Stimulated activated memory B cell treated with anti-CD40 and anti-IgM and Interleukin-4, amounts not matched to agents 10 μg/mL and 1 μg/mL and 100 μg/mL, for 72 hours (primary cell): ENCODE measurements at regions not wholly inside any gene's neighbourhood (a gene's known extent, or its start where the extent isn't known, plus 50 kb on each side); places are given as distances from the start of the nearest gene placed in this dataset.
"Not testable (repeated sequence)": the region's sequence is repeated elsewhere in the genome, so short reads cannot be mapped to it uniquely, and the experiment has no call there.

Source experiments
- ATAC-seq: fragments of 150-1000 bp; cut with Tn5 transposase; 2 replicates; pipeline ENCODE4 v1.10.0; 2021
- H3K27ac Mint-ChIP-seq: one replicate; pipeline ENCODE4 v1.8.0; 2022; ENCODE audit warnings: mild to moderate bottlenecking, mixed read lengths
- H3K27me3 Mint-ChIP-seq: one replicate; pipeline ENCODE4 v1.8.0; 2022; ENCODE audit warnings: mixed read lengths
- H3K36me3 Mint-ChIP-seq: one replicate; pipeline ENCODE4 v1.8.0; 2022; ENCODE audit warnings: mixed read lengths
- H3K4me1 Mint-ChIP-seq: one replicate; pipeline ENCODE4 v1.8.0; 2022; ENCODE audit warnings: mixed read lengths
- H3K4me3 Mint-ChIP-seq: one replicate; pipeline ENCODE4 v1.8.0; 2022; ENCODE audit warnings: mild to moderate bottlenecking, moderate library complexity, mixed read lengths
- H3K9me3 Mint-ChIP-seq: one replicate; pipeline ENCODE4 v1.8.0; 2022; ENCODE audit warnings: mixed read lengths

- Mint-ChIP-seq H3K4me1 (no peaks in the 10 kb centered on the region), H3K27ac (no peak overlapping the region), H3K9me3 (peaks cover 6% of the 10 kb centered on the region), H3K4me3 (no peak overlapping the region), H3K36me3 (no peaks in the 10 kb centered on the region), H3K27me3 (no peaks in the 10 kb centered on the region)
- ATAC-seq, result no peak
Observed at GRCh38 chr6:95741045-95741444, 163.7 kb downstream of the MANEA start.

- ATAC-seq, result no peak
- no peaks in the 10 kb centered on the region for H3K36me3 Mint-ChIP-seq
- no peaks in the 10 kb centered on the region for H3K4me1 Mint-ChIP-seq
- no peak overlapping the region for H3K27ac Mint-ChIP-seq
- peaks cover 6% of the 10 kb centered on the region for H3K9me3 Mint-ChIP-seq
- no peaks in the 10 kb centered on the region for H3K27me3 Mint-ChIP-seq
- no peak overlapping the region for H3K4me3 Mint-ChIP-seq
Observed at GRCh38 chr6:95742767-95743289, 165.5 kb downstream of the MANEA start.

GRCh38 chr6:95743591-95743990 lies 166.3 kb downstream of the MANEA start:
- Mint-ChIP-seq H3K4me3 (no peak overlapping the region), H3K4me1 (no peaks in the 10 kb centered on the region), H3K9me3 (peaks cover 6% of the 10 kb centered on the region), H3K27me3 (no peaks in the 10 kb centered on the region), H3K36me3 (no peaks in the 10 kb centered on the region), H3K27ac (no peak overlapping the region)
- no peak for ATAC-seq

- H3K9me3 Mint-ChIP-seq, H3K27me3 Mint-ChIP-seq, H3K27ac Mint-ChIP-seq, H3K4me3 Mint-ChIP-seq, H3K4me1 Mint-ChIP-seq, H3K36me3 Mint-ChIP-seq, ATAC-seq: not testable (repeated sequence)
Observed at GRCh38 chr6:95758236-95759069, 181.1 kb downstream of the MANEA start.

GRCh38 chr6:95767897-95768463 lies 190.6 kb downstream of the MANEA start:
- no peak overlapping the region for H3K27ac Mint-ChIP-seq
- no peaks in the 10 kb centered on the region for H3K36me3 Mint-ChIP-seq
- peak; percentile 39 for ATAC-seq
- no peaks in the 10 kb centered on the region for H3K9me3 Mint-ChIP-seq
- H3K4me3 Mint-ChIP-seq, result no peak overlapping the region
- H3K4me1 Mint-ChIP-seq, result no peaks in the 10 kb centered on the region
- H3K27me3 Mint-ChIP-seq, result no peaks in the 10 kb centered on the region

- Mint-ChIP-seq H3K4me1 (no peaks in the 10 kb centered on the region), H3K27me3 (no peaks in the 10 kb centered on the region), H3K27ac (no peak overlapping the region), H3K4me3 (no peak overlapping the region), H3K36me3 (no peaks in the 10 kb centered on the region), H3K9me3 (peaks cover 2% of the 10 kb centered on the region)
- ATAC-seq, result no peak
Observed at GRCh38 chr6:95768539-95768938, 191.2 kb downstream of the MANEA start.

- peaks cover 9% of the 10 kb centered on the region for H3K9me3 Mint-ChIP-seq
- H3K27ac Mint-ChIP-seq, result no peak overlapping the region
- no peak for ATAC-seq
- H3K27me3 Mint-ChIP-seq, result no peaks in the 10 kb centered on the region
- H3K4me1 Mint-ChIP-seq, result no peaks in the 10 kb centered on the region
- H3K4me3 Mint-ChIP-seq, result no peak overlapping the region
- no peaks in the 10 kb centered on the region for H3K36me3 Mint-ChIP-seq
Observed at GRCh38 chr6:95777338-95777737, 200.0 kb downstream of the MANEA start.

- ATAC-seq, result no peak
- no peak overlapping the region for H3K4me3 Mint-ChIP-seq
- peaks cover 7% of the 10 kb centered on the region for H3K9me3 Mint-ChIP-seq
- no peaks in the 10 kb centered on the region for H3K27me3 Mint-ChIP-seq
- H3K36me3 Mint-ChIP-seq, result no peaks in the 10 kb centered on the region
- H3K4me1 Mint-ChIP-seq, result no peaks in the 10 kb centered on the region
- H3K27ac Mint-ChIP-seq, result no peak overlapping the region
Observed at GRCh38 chr6:95780037-95780436, 202.7 kb downstream of the MANEA start.

- Mint-ChIP-seq H3K27ac (no peak overlapping the region), H3K36me3 (no peaks in the 10 kb centered on the region), H3K4me3 (no peak overlapping the region), H3K27me3 (no peaks in the 10 kb centered on the region), H3K4me1 (no peaks in the 10 kb centered on the region), H3K9me3 (no peaks in the 10 kb centered on the region)
- ATAC-seq, result no peak
Observed at GRCh38 chr6:95784019-95784418, 206.7 kb downstream of the MANEA start.

GRCh38 chr6:95784869-95785268 lies 207.5 kb downstream of the MANEA start:
- ATAC-seq, result no peak
- H3K4me3 Mint-ChIP-seq, result no peak overlapping the region
- H3K27me3 Mint-ChIP-seq, result no peaks in the 10 kb centered on the region
- H3K4me1 Mint-ChIP-seq, result no peaks in the 10 kb centered on the region
- no peaks in the 10 kb centered on the region for H3K9me3 Mint-ChIP-seq
- no peak overlapping the region for H3K27ac Mint-ChIP-seq
- H3K36me3 Mint-ChIP-seq, result no peaks in the 10 kb centered on the region

- Mint-ChIP-seq H3K27me3 (no peaks in the 10 kb centered on the region), H3K4me3 (no peak overlapping the region), H3K9me3 (no peaks in the 10 kb centered on the region), H3K4me1 (no peaks in the 10 kb centered on the region), H3K27ac (no peak overlapping the region), H3K36me3 (no peaks in the 10 kb centered on the region)
- ATAC-seq, result no peak
Observed at GRCh38 chr6:95785785-95786184, 208.4 kb downstream of the MANEA start.

- H3K4me3 Mint-ChIP-seq, result no peak overlapping the region
- no peak for ATAC-seq
- no peaks in the 10 kb centered on the region for H3K9me3 Mint-ChIP-seq
- H3K27ac Mint-ChIP-seq, result no peak overlapping the region
- H3K4me1 Mint-ChIP-seq, result no peaks in the 10 kb centered on the region
- no peaks in the 10 kb centered on the region for H3K27me3 Mint-ChIP-seq
- H3K36me3 Mint-ChIP-seq, result no peaks in the 10 kb centered on the region
Observed at GRCh38 chr6:95786802-95787201, 209.5 kb downstream of the MANEA start.

GRCh38 chr6:95790787-95791186 lies 213.5 kb downstream of the MANEA start:
- no peaks in the 10 kb centered on the region for H3K36me3 Mint-ChIP-seq
- ATAC-seq, result no peak
- no peaks in the 10 kb centered on the region for H3K27me3 Mint-ChIP-seq
- H3K4me1 Mint-ChIP-seq, result no peaks in the 10 kb centered on the region
- no peak overlapping the region for H3K4me3 Mint-ChIP-seq
- no peak overlapping the region for H3K27ac Mint-ChIP-seq
- no peaks in the 10 kb centered on the region for H3K9me3 Mint-ChIP-seq

GRCh38 chr6:95794749-95795148 lies 217.4 kb downstream of the MANEA start:
- Mint-ChIP-seq H3K4me3 (no peak overlapping the region), H3K36me3 (no peaks in the 10 kb centered on the region), H3K27ac (no peak overlapping the region), H3K4me1 (no peaks in the 10 kb centered on the region), H3K27me3 (no peaks in the 10 kb centered on the region), H3K9me3 (peaks cover 5% of the 10 kb centered on the region)
- no peak for ATAC-seq

GRCh38 chr6:95795927-95796326 lies 218.6 kb downstream of the MANEA start:
- no peaks in the 10 kb centered on the region for H3K36me3 Mint-ChIP-seq
- no peak for ATAC-seq
- H3K27me3 Mint-ChIP-seq, result no peaks in the 10 kb centered on the region

GRCh38 chr6:95797054-95797453 lies 218.7 kb upstream of the FUT9 start:
- no peak for ATAC-seq
- no peak overlapping the region for H3K4me3 Mint-ChIP-seq
- no peak overlapping the region for H3K27ac Mint-ChIP-seq
- no peaks in the 10 kb centered on the region for H3K27me3 Mint-ChIP-seq
- H3K36me3 Mint-ChIP-seq, result no peaks in the 10 kb centered on the region
- no peaks in the 10 kb centered on the region for H3K4me1 Mint-ChIP-seq
- H3K9me3 Mint-ChIP-seq, result peaks cover 5% of the 10 kb centered on the region

More at GRCh38 chr6:95795927-95796326, 218.6 kb downstream of the MANEA start:
- H3K4me1 Mint-ChIP-seq, result no peaks in the 10 kb centered on the region
- peaks cover 5% of the 10 kb centered on the region for H3K9me3 Mint-ChIP-seq
- no peak overlapping the region for H3K27ac Mint-ChIP-seq
- no peak overlapping the region for H3K4me3 Mint-ChIP-seq
